ENCODE measurements at regions not wholly inside any gene's neighbourhood (a gene's known extent, or its start where the extent isn't known, plus 50 kb on each side); places are given as distances from the start of the nearest gene placed in this dataset.

GRCh38 chr1:9481048-9481447, 58.2 kb upstream of the SLC25A33 start:
- TF ChIP-seq CREB1 (CRISPR knock-in tag; IDR thresholded peaks at IDR 0.05; ENCODE audit: low read depth) (no peak), CTCF (conservative IDR thresholded peaks at IDR 0.05; ENCODE audit: low read depth in 2 of 2) (no peak), EZH2phosphoT487 (IDR thresholded peaks at IDR 0.05; ENCODE audit: unreplicated experiment) (no peak), POLR2AphosphoS5 (IDR thresholded peaks at IDR 0.05; ENCODE audit: low read depth) (no peak), REST (IDR thresholded peaks at IDR 0.05; ENCODE audit: unreplicated experiment) (no peak), NANOG (IDR thresholded peaks at IDR 0.05; ENCODE audit: borderline replicate concordance) (no peak), ZNF331 (CRISPR knock-in tag; IDR thresholded peaks at IDR 0.05; ENCODE audit: low read depth) (no peak), EZH2 (IDR thresholded peaks at IDR 0.05; ENCODE audit: low read depth, unreplicated experiment) (no peak), JUNB (IDR thresholded peaks at IDR 0.05; ENCODE audit: unreplicated experiment) (no peak), STAT1 (IDR thresholded peaks at IDR 0.05; ENCODE audit: unreplicated experiment) (no peak), ZNF462 (CRISPR knock-in tag; IDR thresholded peaks at IDR 0.05) (no peak), ZNF114 (CRISPR knock-in tag; IDR thresholded peaks at IDR 0.05) (no peak)

All from GM23338 (cell line).